ENCODE measurements at regions not wholly inside any gene's neighbourhood (a gene's known extent, or its start where the extent isn't known, plus 50 kb on each side); places are given as distances from the start of the nearest gene placed in this dataset.

DNA sequence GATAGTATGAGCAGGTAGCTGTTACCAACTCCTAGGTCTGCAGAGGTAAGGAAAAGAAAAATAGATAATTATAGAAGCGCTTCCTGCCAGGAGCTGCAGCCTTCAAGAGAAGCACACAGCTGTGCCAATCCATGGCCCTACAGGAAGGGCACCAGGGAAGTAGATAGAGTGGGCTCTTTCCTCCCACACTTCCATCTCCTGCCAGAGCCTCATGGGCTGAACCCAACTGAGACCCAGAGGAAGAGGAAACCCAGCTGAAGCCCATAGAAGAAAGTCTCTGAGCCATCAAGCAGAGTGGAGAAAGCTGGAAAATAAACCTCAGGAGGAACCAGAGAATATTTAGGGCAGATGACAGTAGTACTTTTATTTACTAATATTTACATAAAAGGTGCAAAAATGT, 146.7 kb upstream of the ATXN1 start:
- Histone ChIP-seq H3K23ac (ENCODE audit: insufficient read length, low read depth, low read length) (no peak overlapping the region), H2AFZ (ENCODE audit: low read length) (no peak overlapping the region), H3K9ac (ENCODE audit: extremely low read depth, insufficient read length, low read length) (no peak overlapping the region), H4K91ac (ENCODE audit: insufficient read length, low read depth, low read length) (no peak overlapping the region), H2AK5ac (ENCODE audit: insufficient read length, low read length) (no peak overlapping the region), H3K56ac (ENCODE audit: insufficient read length, low read depth, low read length) (no peak overlapping the region), H3K27me3 (ENCODE audit: insufficient read depth, low read length) (no peaks in the 10 kb centered on the region), H2BK5ac (ENCODE audit: insufficient read length, low read length) (no peak overlapping the region), H3K27ac (ENCODE audit: insufficient read length, low read depth, low read length) (no peak overlapping the region), H4K5ac (ENCODE audit: insufficient read length, low read depth, low read length) (no peak overlapping the region), H3K79me2 (ENCODE audit: insufficient read depth, low read length) (no peaks in the 10 kb centered on the region), H3K4me2 (ENCODE audit: insufficient read depth, insufficient read length, low read length) (no peak overlapping the region), H3K9me3 (ENCODE audit: control insufficient read depth, low read depth, low read length) (no peaks in the 10 kb centered on the region), H2BK120ac (ENCODE audit: low read depth, low read length, poor library complexity, severe bottlenecking) (no peak overlapping the region), H3K14ac (ENCODE audit: insufficient read depth, low read length) (no peak overlapping the region), H3K79me1 (ENCODE audit: insufficient read depth, low read depth, low read length, poor library complexity, severe bottlenecking) (no peaks in the 10 kb centered on the region), H3K23me2 (ENCODE audit: insufficient read length, low read depth, low read length, poor library complexity, severe bottlenecking) (no peaks in the 10 kb centered on the region), H3K4ac (ENCODE audit: low read depth, low read length) (no peak overlapping the region), H2BK15ac (ENCODE audit: low read depth, low read length) (no peak overlapping the region), H3K4me1 (ENCODE audit: insufficient read depth, low read length) (no peaks in the 10 kb centered on the region), H2BK20ac (ENCODE audit: low read depth, low read length, poor library complexity, severe bottlenecking) (no peak overlapping the region), H4K20me1 (ENCODE audit: control insufficient read depth, insufficient read depth, insufficient read length) (no peaks in the 10 kb centered on the region), H4K8ac (replicated peaks; ENCODE audit: insufficient read length, low read depth, low read length) (no peak overlapping the region), H3K18ac (ENCODE audit: insufficient read length, low read depth, low read length) (no peak overlapping the region), H3T11ph (ENCODE audit: low read length) (no peak overlapping the region), H2BK12ac (ENCODE audit: insufficient read length, low read depth, low read length) (no peak overlapping the region)
- TF ChIP-seq CTCF (conservative IDR thresholded peaks at IDR 0.05), result no peak
- H3K4me3 Mint-ChIP-seq, result no peak overlapping the region
- peaks cover 0 to 4% (median 1%) of the 10 kb centered on the region in 3 experiments; a peak in 1 of 7 replicates for H3K36me3 Mint-ChIP-seq (ENCODE audit: insufficient read depth in 1 of 3, low read depth in 3 of 3)
- DNase-seq, result no peak
- no peak overlapping the region for H3K27ac Mint-ChIP-seq
- H3K9me3 Mint-ChIP-seq, result peaks cover 4% of the 10 kb centered on the region in 2 experiments; a peak in 2 of 5 replicates
- H3K4me1 Mint-ChIP-seq, result no peaks in the 10 kb centered on the region
- no CpG with 5 or more reads among the region's 1 CpG for WGBS (ENCODE audit: extremely low coverage, insufficient read length, low lambda C conversion rate)
- H3K27me3 Mint-ChIP-seq (ENCODE audit: low read depth), result no peaks in the 10 kb centered on the region; the same call in 1 of the 2 replicates
